ENCODE measurements at regions not wholly inside any gene's neighbourhood (a gene's known extent, or its start where the extent isn't known, plus 50 kb on each side); places are given as distances from the start of the nearest gene placed in this dataset.

DNA sequence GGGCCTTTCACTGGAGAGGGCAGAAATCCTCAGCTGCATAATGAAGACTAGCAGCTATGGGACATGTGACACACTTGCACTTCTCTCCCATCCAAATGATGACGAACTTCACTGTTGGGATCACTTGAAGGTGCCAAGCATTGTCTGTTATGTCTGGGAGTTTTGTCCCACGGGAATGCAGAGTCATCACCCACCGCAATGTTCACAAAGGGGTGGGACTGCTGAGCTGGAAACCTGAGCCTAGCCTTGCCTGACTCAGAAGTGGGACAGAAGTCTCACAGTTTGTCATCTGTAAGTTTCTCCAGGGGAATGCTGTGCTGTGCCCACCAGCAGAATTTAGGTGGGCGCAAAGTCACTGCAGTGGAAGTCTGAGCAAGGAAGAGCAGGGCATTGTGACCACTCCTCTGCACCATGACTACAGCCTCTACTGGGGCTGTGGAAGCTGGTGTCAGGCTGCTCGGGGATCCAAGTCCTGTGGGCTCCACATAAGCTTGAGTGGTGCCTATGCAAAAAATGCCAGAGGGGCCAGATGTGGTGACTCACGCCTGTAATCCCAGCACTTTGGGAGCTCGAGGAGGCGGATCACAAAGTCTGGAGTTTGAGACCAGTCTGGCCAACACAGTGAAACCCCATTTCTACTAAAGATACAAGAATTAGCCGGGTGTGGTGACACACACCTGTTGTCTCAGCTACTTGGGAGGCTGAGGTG is 472.0 kb upstream of the CNTNAP2 start:
- DNase-seq (ENCODE audit: extremely low spot score) = no peak
- CTCF ChIA-PET = no interaction called here
- TF ChIP-seq, protein P1, sequence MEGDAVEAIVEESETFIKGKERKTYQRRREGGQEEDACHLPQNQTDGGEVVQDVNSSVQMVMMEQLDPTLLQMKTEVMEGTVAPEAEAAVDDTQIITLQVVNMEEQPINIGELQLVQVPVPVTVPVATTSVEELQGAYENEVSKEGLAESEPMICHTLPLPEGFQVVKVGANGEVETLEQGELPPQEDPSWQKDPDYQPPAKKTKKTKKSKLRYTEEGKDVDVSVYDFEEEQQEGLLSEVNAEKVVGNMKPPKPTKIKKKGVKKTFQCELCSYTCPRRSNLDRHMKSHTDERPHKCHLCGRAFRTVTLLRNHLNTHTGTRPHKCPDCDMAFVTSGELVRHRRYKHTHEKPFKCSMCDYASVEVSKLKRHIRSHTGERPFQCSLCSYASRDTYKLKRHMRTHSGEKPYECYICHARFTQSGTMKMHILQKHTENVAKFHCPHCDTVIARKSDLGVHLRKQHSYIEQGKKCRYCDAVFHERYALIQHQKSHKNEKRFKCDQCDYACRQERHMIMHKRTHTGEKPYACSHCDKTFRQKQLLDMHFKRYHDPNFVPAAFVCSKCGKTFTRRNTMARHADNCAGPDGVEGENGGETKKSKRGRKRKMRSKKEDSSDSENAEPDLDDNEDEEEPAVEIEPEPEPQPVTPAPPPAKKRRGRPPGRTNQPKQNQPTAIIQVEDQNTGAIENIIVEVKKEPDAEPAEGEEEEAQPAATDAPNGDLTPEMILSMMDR (IDR thresholded peaks at IDR 0.05; ENCODE audit: control extremely low read depth, extremely low read depth, low read depth, missing control alignments) = no peak
- POLR2A ChIA-PET = no interaction called here

DNA sequence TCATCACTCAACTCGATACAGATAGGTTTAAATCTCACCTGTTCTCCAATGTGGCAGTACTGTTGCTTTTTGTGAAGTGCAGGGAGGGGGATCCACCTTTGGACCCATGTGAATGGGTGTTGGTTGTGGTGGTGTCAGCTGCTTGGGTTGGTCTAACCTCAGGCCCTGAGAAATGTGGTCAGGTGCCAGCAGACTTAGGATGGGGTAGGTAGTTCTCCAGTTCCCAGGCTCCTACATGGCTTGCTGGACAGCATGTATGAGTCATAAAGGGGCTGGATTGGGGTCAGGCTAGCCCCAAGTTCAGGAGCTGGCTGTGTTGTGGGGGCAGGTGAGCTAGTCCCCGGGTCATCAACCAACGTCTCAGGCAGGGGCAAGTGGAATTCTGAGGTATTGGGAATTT is 472.6 kb upstream of the CNTNAP2 start:
- TF ChIP-seq, protein P1 (IDR thresholded peaks at IDR 0.05; ENCODE audit: control extremely low read depth, extremely low read depth, low read depth, missing control alignments) = no peak
- CTCF ChIA-PET = no interaction called here
- DNase-seq (ENCODE audit: extremely low spot score) = no peak
- POLR2A ChIA-PET = no interaction called here

- ChIA-PET POLR2A (no interaction called here), CTCF (no interaction called here)
- TF ChIP-seq, protein P1 (IDR thresholded peaks at IDR 0.05; ENCODE audit: control extremely low read depth, extremely low read depth, low read depth, missing control alignments) = no peak
- DNase-seq (ENCODE audit: extremely low spot score) = no peak
Observed at GRCh38 chr7:145633513-145633912, 483.1 kb upstream of the CNTNAP2 start.

DNA sequence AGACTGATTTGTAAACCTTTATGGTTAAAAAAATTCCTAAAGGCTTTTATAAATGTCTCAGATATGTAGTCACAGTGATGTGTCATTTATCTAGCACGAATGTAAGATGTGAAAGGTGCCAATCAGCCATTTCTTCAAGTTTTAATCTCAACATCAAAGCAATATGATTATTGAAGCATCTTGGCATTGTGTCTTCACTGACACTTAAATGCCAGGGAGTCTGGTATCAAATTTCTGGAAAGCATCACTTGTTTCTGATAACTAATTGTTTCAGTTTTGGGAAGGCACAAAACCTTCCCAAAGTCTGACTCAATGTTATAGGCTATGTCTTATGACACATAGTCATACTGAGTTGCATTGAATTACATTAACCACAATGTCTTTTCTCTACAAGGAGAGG is 492.0 kb upstream of the CNTNAP2 start:
- ChIA-PET POLR2A (no interaction called here), CTCF (no interaction called here)
- DNase-seq (ENCODE audit: extremely low spot score) = no peak
- TF ChIP-seq, protein P1 (IDR thresholded peaks at IDR 0.05; ENCODE audit: control extremely low read depth, extremely low read depth, low read depth, missing control alignments) = no peak

- TF ChIP-seq, protein P1 (IDR thresholded peaks at IDR 0.05; ENCODE audit: control extremely low read depth, extremely low read depth, low read depth, missing control alignments) = no peak
- CTCF ChIA-PET = no interaction called here
- POLR2A ChIA-PET = no interaction called here
- DNase-seq (ENCODE audit: extremely low spot score) = no peak
Observed at GRCh38 chr7:145605963-145606362, 510.6 kb upstream of the CNTNAP2 start.

DNA sequence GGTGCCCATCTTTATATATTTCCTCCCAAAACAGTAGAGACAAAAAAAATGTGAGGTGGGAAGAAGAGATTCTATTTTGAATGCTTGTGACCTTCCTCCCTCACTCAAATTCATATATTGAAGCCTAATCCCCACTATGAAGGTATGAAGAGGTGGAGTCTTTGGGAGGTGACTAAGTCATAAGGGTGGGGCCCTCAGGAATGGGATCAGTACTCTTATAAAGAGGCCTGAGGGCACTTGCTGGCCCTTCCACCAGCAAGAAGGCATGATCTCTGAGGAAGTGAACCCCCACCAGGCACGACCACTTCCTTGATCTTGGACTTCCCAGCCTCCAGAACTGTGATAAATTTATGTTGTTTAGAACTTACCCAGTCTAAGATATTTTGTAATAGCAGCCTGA is 517.2 kb upstream of the CNTNAP2 start:
- TF ChIP-seq, protein P1 (IDR thresholded peaks at IDR 0.05; ENCODE audit: control extremely low read depth, extremely low read depth, low read depth, missing control alignments) = no peak

More for the DNA sequence above, 517.2 kb upstream of the CNTNAP2 start:
- ChIA-PET POLR2A (no interaction called here), CTCF (no interaction called here)
- DNase-seq (ENCODE audit: extremely low spot score) = no peak

Measured in GM10248 (cell line).